ENCODE measurements at regions not wholly inside any gene's neighbourhood (a gene's known extent, or its start where the extent isn't known, plus 50 kb on each side); places are given as distances from the start of the nearest gene placed in this dataset.
"Not testable (repeated sequence)": the region's sequence is repeated elsewhere in the genome, so short reads cannot be mapped to it uniquely, and the experiment has no call there.

GRCh38 chr17:20633268-20634059 lies 53.9 kb downstream of the CDRT15L2 start:
- H4K20me1 ChIP-seq (ENCODE audit: insufficient read depth, poor library complexity, severe bottlenecking); H3K79me2 ChIP-seq; DNase-seq (ENCODE audit: low spot score); H3K9me3 ChIP-seq (ENCODE audit: low read depth); H3K36me3 ChIP-seq (replicated peaks; ENCODE audit: insufficient read depth, low read depth); H3K27me3 ChIP-seq; H3K4me1 ChIP-seq (ENCODE audit: insufficient read depth); H2AFZ ChIP-seq; H3K27ac ChIP-seq; H3K9me2 ChIP-seq (replicated peaks; ENCODE audit: insufficient read depth); H3K4me2 ChIP-seq; H3K4me3 ChIP-seq: not testable (repeated sequence)
- 95% methylated on average over 33 of the region's 33 CpGs for WGBS (ENCODE audit: low lambda C conversion rate, missing lambda C conversion rate)

GRCh38 chr17:20640147-20640546 lies 60.6 kb downstream of the CDRT15L2 start:
- not testable (repeated sequence) for H3K9me3 ChIP-seq (ENCODE audit: low read depth); H3K9me2 ChIP-seq (replicated peaks; ENCODE audit: insufficient read depth); H2AFZ ChIP-seq; H3K27ac ChIP-seq; H3K79me2 ChIP-seq; H3K4me1 ChIP-seq (ENCODE audit: insufficient read depth); H3K36me3 ChIP-seq (replicated peaks; ENCODE audit: insufficient read depth, low read depth); H3K27me3 ChIP-seq; DNase-seq (ENCODE audit: low spot score); H3K4me3 ChIP-seq; H3K4me2 ChIP-seq; H4K20me1 ChIP-seq (ENCODE audit: insufficient read depth, poor library complexity, severe bottlenecking)
- WGBS (ENCODE audit: low lambda C conversion rate, missing lambda C conversion rate) = 93% methylated on average over 6 of the region's 7 CpGs

GRCh38 chr17:20646661-20647272 lies 67.2 kb downstream of the CDRT15L2 start:
- peak; percentile 54 for TF ChIP-seq CTCF (IDR thresholded peaks at IDR 0.05; ENCODE audit: poor library complexity)
- 49% methylated on average over 13 of the region's 13 CpGs for WGBS (ENCODE audit: low lambda C conversion rate, missing lambda C conversion rate)
- H2AFZ ChIP-seq; H3K4me1 ChIP-seq (ENCODE audit: insufficient read depth); H4K20me1 ChIP-seq (ENCODE audit: insufficient read depth, poor library complexity, severe bottlenecking); H3K4me2 ChIP-seq; H3K79me2 ChIP-seq; H3K9me3 ChIP-seq (ENCODE audit: low read depth); H3K9me2 ChIP-seq (replicated peaks; ENCODE audit: insufficient read depth); H3K27me3 ChIP-seq; H3K27ac ChIP-seq; H3K36me3 ChIP-seq (replicated peaks; ENCODE audit: insufficient read depth, low read depth); H3K4me3 ChIP-seq: not testable (repeated sequence)
- DNase-seq (ENCODE audit: low spot score) = peak; percentile 29

DNA sequence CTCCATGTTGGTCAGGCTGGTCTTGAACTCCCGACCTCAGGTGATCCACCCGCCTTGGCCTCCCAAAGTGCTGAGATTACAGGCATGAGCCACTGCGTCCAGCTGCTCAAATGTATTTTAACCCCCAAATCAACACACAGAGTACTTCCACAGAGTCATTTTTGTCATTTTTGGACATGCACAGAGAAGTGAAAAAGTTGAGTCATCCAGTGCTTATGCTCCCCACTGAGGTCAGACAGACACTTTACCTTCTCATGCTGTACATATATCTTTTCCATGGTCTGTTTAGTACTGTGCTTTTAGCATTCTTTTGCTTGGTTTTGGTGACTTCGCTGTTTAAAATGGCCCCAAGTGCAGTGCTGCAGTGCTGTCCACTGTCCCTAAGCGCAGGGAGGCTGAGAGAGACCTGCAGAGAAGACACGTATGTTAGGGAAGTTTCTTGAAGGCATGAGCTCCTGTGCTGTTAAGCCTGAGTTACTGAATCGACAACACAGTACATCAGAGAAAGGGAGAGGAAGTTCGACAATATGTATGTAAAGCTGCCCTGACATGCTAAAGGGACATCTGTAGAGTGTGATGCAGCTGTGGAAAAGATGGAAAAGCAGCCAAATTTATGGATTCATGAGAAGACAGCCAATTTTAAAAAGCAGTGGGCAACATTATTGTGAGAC lies 69.7 kb downstream of the CDRT15L2 start:
- H3K27ac ChIP-seq; H3K4me3 ChIP-seq; H4K20me1 ChIP-seq (ENCODE audit: insufficient read depth, poor library complexity, severe bottlenecking); H3K4me1 ChIP-seq (ENCODE audit: insufficient read depth); H3K27me3 ChIP-seq; H3K36me3 ChIP-seq (replicated peaks; ENCODE audit: insufficient read depth, low read depth); H3K9me3 ChIP-seq (ENCODE audit: low read depth); H2AFZ ChIP-seq; DNase-seq (ENCODE audit: low spot score); H3K4me2 ChIP-seq; H3K9me2 ChIP-seq (replicated peaks; ENCODE audit: insufficient read depth); H3K79me2 ChIP-seq: not testable (repeated sequence)
- WGBS (ENCODE audit: low lambda C conversion rate, missing lambda C conversion rate) = 90% methylated on average over 8 of the region's 8 CpGs

DNA sequence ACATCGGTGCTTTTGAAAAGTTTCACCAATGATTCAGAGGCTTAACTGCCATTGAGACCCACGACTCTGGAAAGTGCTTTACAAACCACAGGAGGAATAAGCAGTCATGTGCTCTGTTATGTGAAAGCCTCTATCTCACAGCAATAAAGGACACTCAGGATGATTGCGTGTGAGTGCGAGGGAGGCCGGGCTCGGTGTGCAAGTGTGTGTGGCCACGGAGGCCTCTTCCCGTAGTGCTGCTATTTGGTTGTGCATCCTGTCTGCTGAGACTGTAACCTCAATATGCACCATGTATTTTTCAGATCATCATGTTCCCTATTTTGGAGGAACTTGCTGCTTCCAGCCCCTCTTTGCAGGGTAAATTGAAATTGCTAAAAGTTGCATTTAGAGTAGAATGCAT lies 71.5 kb downstream of the CDRT15L2 start:
- not testable (repeated sequence) for H3K4me2 ChIP-seq; H3K4me1 ChIP-seq (ENCODE audit: insufficient read depth); H3K9me3 ChIP-seq (ENCODE audit: low read depth); H4K20me1 ChIP-seq (ENCODE audit: insufficient read depth, poor library complexity, severe bottlenecking); H3K27ac ChIP-seq; H3K36me3 ChIP-seq (replicated peaks; ENCODE audit: insufficient read depth, low read depth); DNase-seq (ENCODE audit: low spot score); H3K79me2 ChIP-seq; H2AFZ ChIP-seq; H3K4me3 ChIP-seq; H3K9me2 ChIP-seq (replicated peaks; ENCODE audit: insufficient read depth); H3K27me3 ChIP-seq
- WGBS (ENCODE audit: low lambda C conversion rate, missing lambda C conversion rate) = 78% methylated on average over 8 of the region's 8 CpGs

DNA sequence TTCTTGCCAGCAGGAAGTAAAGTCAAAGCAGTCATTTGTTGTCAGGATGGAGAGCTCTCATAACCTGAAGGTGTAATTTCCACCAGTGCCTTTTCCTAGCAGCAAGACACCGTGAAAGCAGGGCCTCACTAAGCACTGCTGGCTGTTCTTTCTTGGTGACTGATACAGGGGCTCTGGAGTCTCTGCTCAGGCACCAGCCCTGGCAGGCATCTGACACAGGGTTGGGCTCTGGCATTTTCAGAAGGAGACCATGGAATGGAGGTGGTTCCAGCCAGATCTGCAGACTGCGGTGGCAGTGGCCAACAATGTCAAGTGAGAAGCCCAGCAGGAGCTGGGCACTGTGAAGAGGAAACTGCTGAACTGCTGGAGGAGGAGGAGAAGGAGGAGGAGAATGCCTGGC lies 72.2 kb downstream of the CDRT15L2 start:
- H2AFZ ChIP-seq; H3K27me3 ChIP-seq; H3K4me2 ChIP-seq; H3K79me2 ChIP-seq; H3K4me1 ChIP-seq (ENCODE audit: insufficient read depth); H3K9me3 ChIP-seq (ENCODE audit: low read depth); H3K36me3 ChIP-seq (replicated peaks; ENCODE audit: insufficient read depth, low read depth); H3K27ac ChIP-seq; DNase-seq (ENCODE audit: low spot score); H4K20me1 ChIP-seq (ENCODE audit: insufficient read depth, poor library complexity, severe bottlenecking); H3K4me3 ChIP-seq; H3K9me2 ChIP-seq (replicated peaks; ENCODE audit: insufficient read depth): not testable (repeated sequence)
- WGBS (ENCODE audit: low lambda C conversion rate, missing lambda C conversion rate) = 67% methylated on average over 2 of the region's 2 CpGs

- 90% methylated on average over 3 of the region's 5 CpGs for WGBS (ENCODE audit: low lambda C conversion rate, missing lambda C conversion rate)
- not testable (repeated sequence) for H3K79me2 ChIP-seq; H3K27me3 ChIP-seq; DNase-seq (ENCODE audit: low spot score); H3K4me2 ChIP-seq; H3K27ac ChIP-seq; H3K9me3 ChIP-seq (ENCODE audit: low read depth); H3K36me3 ChIP-seq (replicated peaks; ENCODE audit: insufficient read depth, low read depth); H3K4me3 ChIP-seq; H2AFZ ChIP-seq; H4K20me1 ChIP-seq (ENCODE audit: insufficient read depth, poor library complexity, severe bottlenecking); H3K9me2 ChIP-seq (replicated peaks; ENCODE audit: insufficient read depth); H3K4me1 ChIP-seq (ENCODE audit: insufficient read depth)
Observed at GRCh38 chr17:20653391-20653790, 73.9 kb downstream of the CDRT15L2 start.

DNA sequence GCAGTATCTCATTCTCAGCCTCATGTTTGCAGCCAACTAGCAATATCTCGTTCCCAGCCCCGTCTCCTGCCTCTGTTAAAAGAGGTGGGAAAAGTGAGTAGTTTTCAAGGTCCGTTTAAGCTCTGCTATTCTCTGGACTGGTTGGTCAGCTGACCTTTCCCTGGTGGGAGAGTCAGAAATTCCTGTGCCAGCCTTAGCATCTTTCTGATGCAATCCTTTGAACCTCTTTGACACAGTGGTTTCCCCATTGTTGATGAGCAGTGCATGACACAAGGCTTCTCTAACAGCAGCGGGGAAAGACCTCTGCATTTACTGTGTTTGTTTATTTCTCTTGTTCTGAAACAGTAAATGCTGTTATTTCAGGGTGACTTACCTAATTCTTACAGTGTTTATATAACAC lies 74.6 kb downstream of the CDRT15L2 start:
- H4K20me1 ChIP-seq (ENCODE audit: insufficient read depth, poor library complexity, severe bottlenecking); H3K9me3 ChIP-seq (ENCODE audit: low read depth); H3K27me3 ChIP-seq; H3K9me2 ChIP-seq (replicated peaks; ENCODE audit: insufficient read depth); H3K4me1 ChIP-seq (ENCODE audit: insufficient read depth); H3K27ac ChIP-seq; H3K79me2 ChIP-seq; H3K36me3 ChIP-seq (replicated peaks; ENCODE audit: insufficient read depth, low read depth); H3K4me2 ChIP-seq; H2AFZ ChIP-seq; H3K4me3 ChIP-seq: not testable (repeated sequence)
- peak; percentile 12 for DNase-seq (ENCODE audit: low spot score)
- 49% methylated on average over 4 of the region's 4 CpGs for WGBS (ENCODE audit: low lambda C conversion rate, missing lambda C conversion rate)

All from hepatocyte (in vitro differentiated cells).